ENCODE measurements at regions not wholly inside any gene's neighbourhood (a gene's known extent, or its start where the extent isn't known, plus 50 kb on each side); places are given as distances from the start of the nearest gene placed in this dataset.

- TF ChIP-seq, protein P1, sequence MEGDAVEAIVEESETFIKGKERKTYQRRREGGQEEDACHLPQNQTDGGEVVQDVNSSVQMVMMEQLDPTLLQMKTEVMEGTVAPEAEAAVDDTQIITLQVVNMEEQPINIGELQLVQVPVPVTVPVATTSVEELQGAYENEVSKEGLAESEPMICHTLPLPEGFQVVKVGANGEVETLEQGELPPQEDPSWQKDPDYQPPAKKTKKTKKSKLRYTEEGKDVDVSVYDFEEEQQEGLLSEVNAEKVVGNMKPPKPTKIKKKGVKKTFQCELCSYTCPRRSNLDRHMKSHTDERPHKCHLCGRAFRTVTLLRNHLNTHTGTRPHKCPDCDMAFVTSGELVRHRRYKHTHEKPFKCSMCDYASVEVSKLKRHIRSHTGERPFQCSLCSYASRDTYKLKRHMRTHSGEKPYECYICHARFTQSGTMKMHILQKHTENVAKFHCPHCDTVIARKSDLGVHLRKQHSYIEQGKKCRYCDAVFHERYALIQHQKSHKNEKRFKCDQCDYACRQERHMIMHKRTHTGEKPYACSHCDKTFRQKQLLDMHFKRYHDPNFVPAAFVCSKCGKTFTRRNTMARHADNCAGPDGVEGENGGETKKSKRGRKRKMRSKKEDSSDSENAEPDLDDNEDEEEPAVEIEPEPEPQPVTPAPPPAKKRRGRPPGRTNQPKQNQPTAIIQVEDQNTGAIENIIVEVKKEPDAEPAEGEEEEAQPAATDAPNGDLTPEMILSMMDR (IDR thresholded peaks at IDR 0.05; ENCODE audit: insufficient read depth, low read depth, low read length): no peak
- TF ChIP-seq EZH2 (IDR thresholded peaks at IDR 0.05; ENCODE audit: insufficient read depth, low read length): no peak
Observed at GRCh38 chr1:118396279-118396678, 211.3 kb upstream of the SPAG17 start.

All from astrocyte (in vitro differentiated cells and primary cell).